PC-3 (cell line): ENCODE measurements at regions not wholly inside any gene's neighbourhood (a gene's known extent, or its start where the extent isn't known, plus 50 kb on each side); places are given as distances from the start of the nearest gene placed in this dataset.

ENCODE experiments used
- EZH2 ChIP-seq: fragments of 300-600 bp; sonication (generic); IDR thresholded peaks from one replicate; pipeline ENCODE4 v1.6.1; 2017; ENCODE audit warnings: antibody characterized with exemption, mild to moderate bottlenecking, low read length; ENCODE audit not compliant: unreplicated experiment
- TF ChIP-seq, protein P1 (sequence below): fragments of 300-600 bp; sonication (generic); conservative IDR thresholded peaks from 2 replicates; pipeline ENCODE4 v1.5.1; 2017; ENCODE audit warnings: antibody characterized with exemption, low read depth, mild to moderate bottlenecking, low read length

DNA sequence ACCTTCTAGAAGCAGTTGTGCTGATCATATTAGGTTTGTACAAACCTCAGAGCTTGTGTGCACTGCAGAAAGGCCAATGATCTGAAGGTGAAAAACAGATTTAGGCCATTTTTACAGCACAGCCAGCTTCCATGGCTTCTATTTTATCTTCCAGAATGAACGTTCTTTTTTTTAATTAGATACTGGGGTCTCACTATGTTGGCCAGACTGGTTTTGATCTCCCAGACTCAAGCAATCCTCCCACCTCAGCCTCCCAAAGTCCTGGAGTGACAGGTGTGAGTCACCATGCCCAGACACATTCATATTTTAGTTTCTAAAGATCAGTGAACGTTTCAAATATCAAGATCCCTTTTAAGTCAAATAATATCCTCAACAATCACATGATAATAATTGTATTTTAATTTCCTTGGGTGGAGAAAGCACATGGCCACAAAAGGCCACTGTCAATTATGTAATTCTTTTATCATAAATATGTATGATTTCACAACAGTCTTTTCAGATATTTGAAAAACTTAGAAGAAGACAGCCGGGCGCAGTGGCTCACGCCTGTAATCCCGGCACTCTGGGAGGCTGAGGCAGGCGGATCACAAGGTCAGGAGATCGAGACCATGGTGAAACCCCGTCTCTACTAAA lies 326.7 kb upstream of the JARID2 start:
- no peak for TF ChIP-seq EZH2
- TF ChIP-seq, protein P1, sequence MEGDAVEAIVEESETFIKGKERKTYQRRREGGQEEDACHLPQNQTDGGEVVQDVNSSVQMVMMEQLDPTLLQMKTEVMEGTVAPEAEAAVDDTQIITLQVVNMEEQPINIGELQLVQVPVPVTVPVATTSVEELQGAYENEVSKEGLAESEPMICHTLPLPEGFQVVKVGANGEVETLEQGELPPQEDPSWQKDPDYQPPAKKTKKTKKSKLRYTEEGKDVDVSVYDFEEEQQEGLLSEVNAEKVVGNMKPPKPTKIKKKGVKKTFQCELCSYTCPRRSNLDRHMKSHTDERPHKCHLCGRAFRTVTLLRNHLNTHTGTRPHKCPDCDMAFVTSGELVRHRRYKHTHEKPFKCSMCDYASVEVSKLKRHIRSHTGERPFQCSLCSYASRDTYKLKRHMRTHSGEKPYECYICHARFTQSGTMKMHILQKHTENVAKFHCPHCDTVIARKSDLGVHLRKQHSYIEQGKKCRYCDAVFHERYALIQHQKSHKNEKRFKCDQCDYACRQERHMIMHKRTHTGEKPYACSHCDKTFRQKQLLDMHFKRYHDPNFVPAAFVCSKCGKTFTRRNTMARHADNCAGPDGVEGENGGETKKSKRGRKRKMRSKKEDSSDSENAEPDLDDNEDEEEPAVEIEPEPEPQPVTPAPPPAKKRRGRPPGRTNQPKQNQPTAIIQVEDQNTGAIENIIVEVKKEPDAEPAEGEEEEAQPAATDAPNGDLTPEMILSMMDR: no peak
